PFSK-1 (cell line): ENCODE measurements at regions not wholly inside any gene's neighbourhood (a gene's known extent, or its start where the extent isn't known, plus 50 kb on each side); places are given as distances from the start of the nearest gene placed in this dataset.

Experiments
- FOXP2 ChIP-seq: optimal IDR thresholded peaks from 2 replicates; pipeline ENCODE3; 2011; ENCODE audit warnings: borderline replicate concordance, control low read depth, inconsistent platforms; ENCODE audit not compliant: insufficient read depth; ENCODE audit errors: extremely low read length, extremely low read depth
- POLR2AphosphoS5 ChIP-seq: IDR thresholded peaks from 2 replicates; pipeline ENCODE4 v1.6.1; 2012; ENCODE audit warnings: low read depth, mild to moderate bottlenecking, control low read depth, low read length, moderate library complexity
- REST ChIP-seq, 2 experiments: IDR thresholded peaks; 2 replicates each; pipeline versions ENCODE4 v1.6.1 to v1.8.0; 2011 to 2012; ENCODE audit warnings: low read depth in 2 of 2, low read length in 2 of 2, control low read depth in 1 of 2, inconsistent platforms in 1 of 2, mild to moderate bottlenecking in 1 of 2, moderate library complexity in 1 of 2; ENCODE audit not compliant: insufficient read depth in 1 of 2
- SIN3A ChIP-seq: IDR thresholded peaks from 2 replicates; pipeline ENCODE4 v1.6.1; 2012; ENCODE audit warnings: mild to moderate bottlenecking, low read length, moderate library complexity, borderline replicate concordance; ENCODE audit not compliant: insufficient read depth
- TAF1 ChIP-seq: IDR thresholded peaks from 2 replicates; pipeline ENCODE4 v1.6.1; 2012; ENCODE audit warnings: low read length, control low read depth, borderline replicate concordance; ENCODE audit not compliant: insufficient read depth

DNA sequence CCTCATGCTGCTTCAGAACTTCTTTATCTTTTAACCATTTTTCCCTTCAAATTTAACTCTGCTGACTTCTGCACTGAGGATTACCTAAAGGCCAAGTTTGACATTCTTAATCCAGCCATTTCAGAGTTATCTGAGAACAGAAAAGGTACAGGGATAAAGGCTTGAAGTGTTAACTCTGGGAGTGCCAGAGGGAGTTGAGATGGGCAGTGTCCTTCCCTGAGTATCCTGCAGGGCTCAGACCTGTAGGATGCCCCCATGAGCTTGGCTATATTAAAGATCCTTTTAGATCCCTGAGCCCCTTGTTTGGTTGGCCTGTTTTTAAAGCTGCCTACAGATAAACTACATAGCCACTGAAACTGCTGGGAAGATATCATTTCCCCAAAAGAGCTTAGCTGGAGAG is 268.4 kb upstream of the KIRREL3 start:
- TF ChIP-seq POLR2AphosphoS5: no peak
- no peak for TF ChIP-seq FOXP2
- TF ChIP-seq REST (IDR thresholded peaks at IDR 0.05; ENCODE audit: insufficient read depth in 1 of 2, low read depth in 2 of 2, low read length in 2 of 2): no peak
- TF ChIP-seq TAF1: no peak
- no peak for TF ChIP-seq SIN3A
